Stimulated activated CD8-positive, alpha-beta memory T cell treated with anti-CD3 and anti-CD28 coated beads, Interleukin-2, amount 100 ng/mL, for 1 hour (primary cell): ENCODE measurements at regions not wholly inside any gene's neighbourhood (a gene's known extent, or its start where the extent isn't known, plus 50 kb on each side); places are given as distances from the start of the nearest gene placed in this dataset.

Experiments
- DNase-seq, 2 donors: peaks; one replicate each; pipeline ENCODE4 v3.0.0-alpha.2; 2020; ENCODE audit warnings: low read depth in 2 of 2

GRCh38 chr15:31151301-31152233, 50.0 kb upstream of the TRPM1 start:
- DNase-seq = no peak

GRCh38 chr15:31153531-31153930, 52.0 kb upstream of the TRPM1 start:
- DNase-seq = no peak

DNA sequence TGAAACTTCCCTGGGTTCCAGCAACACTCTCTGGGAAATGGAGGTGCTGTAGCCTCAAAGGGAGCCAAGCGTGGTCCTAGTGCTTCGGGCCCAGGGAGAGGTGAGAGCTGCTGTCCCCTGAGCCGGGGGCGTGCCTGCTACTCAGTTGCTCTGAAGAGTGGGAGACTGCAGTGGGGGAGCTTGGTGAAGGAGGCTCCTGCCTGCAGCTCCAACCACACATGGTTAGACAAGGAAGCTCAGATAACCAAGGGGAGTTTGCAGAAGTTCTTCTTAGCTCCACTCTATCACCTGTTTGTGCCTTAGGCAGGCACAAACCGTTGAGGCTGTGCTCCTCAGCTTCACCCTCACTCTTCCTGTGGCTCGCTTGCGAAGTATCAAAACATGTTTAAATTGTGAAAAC, 53.6 kb upstream of the TRPM1 start:
- DNase-seq = no peak

DNA sequence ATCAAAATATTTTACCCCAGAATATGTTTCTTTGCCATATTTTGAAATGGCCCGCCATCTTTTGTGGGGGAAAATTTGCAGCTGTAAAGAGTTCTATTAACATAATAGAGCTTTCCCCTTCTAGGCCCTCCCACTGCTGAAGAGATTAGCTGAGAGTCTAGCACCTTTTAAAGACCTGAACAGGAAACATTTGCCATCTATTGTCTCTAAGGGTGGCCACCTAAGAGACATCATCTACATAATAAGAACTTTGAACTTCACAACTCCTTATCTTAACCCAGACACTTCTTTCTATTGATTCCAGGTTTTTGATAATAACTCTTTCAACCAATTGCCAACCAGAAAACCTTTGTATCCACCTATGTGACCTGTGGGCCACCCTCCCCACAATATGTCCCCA, 54.7 kb upstream of the TRPM1 start:
- DNase-seq = no peak

DNA sequence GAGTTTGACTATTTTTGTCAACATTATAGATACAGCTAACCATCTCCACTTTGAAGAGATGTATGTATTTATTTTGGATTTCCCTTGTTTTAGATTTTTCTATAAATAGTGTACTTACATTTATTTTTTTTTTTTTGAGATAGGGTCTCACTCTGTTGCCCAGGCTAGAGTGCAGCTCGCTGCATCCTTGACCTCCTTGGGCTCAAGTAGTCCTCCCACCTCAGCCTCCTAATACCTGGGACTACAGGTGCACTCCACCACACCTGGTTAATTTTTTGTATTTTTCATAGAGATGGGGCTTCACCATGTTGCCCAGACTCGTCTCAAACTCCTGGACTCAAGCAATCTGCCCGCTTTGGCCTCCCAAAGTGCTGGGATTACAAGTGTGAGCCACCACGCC, 55.3 kb upstream of the TRPM1 start:
- DNase-seq = no peak

DNA sequence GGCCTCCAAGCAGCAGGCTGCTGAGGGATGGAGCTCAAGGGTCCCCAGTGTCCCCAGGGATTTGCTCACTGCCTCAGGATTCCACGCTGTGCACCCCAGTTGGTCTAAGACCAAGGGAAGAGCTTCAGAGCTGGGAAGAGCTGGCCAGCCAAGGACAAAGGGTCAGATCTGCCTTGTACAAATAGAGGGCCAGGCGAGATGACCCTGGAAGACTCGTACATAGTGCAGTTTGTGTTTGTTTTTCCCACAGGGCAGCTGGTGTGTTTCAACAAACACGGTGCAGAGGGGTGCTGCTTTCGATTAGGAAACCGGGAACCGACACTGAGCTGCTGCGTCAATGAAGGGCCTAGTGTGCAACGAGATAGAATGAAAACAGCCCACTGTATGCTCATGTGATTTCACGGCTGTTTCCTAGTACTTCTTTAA, 56.1 kb upstream of the TRPM1 start:
- no peak for DNase-seq

GRCh38 chr15:31158858-31159569, 57.5 kb upstream of the TRPM1 start:
- no peak for DNase-seq

DNA sequence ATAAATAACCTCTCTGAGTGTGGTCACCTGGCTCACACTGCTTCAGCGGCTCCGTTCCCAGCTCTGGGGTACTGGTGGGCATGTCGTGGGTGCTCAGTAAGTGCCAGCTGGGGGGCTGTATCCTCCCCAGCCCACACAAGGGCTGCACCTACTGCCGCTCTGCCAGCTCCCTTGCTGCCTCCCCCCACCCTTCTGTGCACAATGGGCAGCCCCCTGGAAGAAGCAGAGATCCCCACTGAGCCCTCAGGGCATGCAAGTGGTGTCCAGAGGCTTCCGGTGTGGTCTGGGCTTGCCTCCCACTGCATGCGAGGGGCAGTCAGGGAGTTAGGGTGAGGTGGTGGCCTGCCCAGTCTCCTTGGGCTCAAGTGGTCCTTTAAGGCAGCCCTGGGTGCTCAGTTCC, 58.3 kb upstream of the TRPM1 start:
- DNase-seq = no peak

DNA sequence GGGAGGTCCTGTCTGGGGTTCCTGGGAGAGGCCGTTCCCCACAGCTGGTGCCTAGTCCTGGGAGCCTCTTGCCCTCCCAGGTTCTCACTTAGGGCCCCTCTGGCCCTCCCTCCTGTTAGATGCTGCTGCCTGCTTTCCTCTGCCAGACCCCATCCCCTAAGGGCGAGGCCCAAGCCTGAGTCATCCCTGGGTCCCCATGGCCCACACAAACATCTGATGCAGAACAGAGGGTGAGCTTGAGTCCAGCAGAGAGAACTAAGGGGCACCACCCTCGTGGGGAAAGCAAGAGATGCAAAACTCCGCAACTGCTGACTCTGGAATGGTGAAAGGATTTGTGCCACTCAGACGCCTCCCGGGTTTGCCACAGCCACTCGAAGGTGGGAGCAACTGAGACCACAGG, 58.8 kb upstream of the TRPM1 start:
- no peak for DNase-seq

DNA sequence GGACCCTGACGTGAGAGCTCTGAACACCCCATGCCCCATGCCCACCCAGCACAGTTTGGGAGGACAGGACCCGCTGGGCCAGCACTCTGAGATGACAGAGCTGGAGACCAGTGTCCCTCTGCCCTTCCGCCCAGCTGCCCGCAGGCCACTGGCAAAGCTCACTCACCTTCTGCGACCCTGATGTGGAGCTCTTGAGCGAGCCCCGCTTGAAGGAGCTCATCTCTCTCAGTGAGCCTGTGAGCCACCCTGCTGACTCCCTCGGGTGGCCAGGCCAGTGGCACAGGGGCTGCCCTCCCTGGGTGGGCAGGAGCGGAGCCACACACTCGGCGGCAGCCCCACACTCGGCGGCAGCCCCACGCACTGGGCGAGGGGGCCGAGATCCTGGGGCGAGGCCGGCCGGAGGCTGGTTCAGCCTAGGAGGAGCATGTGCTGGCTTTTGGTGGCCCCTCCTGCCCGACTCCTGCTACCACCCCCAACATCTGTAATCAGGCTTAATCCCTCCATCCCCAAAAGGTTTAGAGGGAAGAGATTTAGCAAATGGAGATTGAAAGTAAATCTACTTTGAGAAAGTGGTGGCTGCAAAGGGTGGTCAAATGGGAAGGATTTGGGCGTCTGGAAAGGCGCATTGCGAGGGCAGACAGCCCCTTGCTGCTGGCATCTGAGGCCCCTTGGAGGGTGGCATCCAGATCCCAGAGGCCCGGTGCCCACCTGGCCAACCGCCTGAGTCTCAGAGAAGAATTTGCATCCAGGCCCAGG, 59.4 kb upstream of the TRPM1 start:
- DNase-seq = no peak

DNA sequence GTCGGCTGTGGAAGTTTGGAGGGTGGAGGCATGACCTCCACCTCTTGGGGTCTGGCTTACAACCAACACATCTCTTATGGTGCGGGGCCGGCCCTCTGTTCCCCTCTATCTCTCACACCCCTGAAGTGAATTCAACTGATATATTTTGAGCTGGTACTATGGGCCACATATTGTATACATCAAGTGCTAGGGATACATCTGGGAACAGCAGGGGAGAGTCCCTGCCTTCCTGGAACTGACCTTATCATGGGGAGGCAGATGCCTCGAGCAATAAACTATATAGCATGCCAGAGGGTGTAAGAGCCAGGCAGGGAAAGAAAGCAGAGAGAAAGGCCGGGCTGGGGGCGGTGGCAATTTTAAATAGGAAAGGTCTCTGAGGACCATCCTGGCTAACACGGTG, 60.4 kb upstream of the TRPM1 start:
- no peak for DNase-seq

GRCh38 chr15:31162721-31163510, 61.4 kb upstream of the TRPM1 start:
- no peak for DNase-seq

DNA sequence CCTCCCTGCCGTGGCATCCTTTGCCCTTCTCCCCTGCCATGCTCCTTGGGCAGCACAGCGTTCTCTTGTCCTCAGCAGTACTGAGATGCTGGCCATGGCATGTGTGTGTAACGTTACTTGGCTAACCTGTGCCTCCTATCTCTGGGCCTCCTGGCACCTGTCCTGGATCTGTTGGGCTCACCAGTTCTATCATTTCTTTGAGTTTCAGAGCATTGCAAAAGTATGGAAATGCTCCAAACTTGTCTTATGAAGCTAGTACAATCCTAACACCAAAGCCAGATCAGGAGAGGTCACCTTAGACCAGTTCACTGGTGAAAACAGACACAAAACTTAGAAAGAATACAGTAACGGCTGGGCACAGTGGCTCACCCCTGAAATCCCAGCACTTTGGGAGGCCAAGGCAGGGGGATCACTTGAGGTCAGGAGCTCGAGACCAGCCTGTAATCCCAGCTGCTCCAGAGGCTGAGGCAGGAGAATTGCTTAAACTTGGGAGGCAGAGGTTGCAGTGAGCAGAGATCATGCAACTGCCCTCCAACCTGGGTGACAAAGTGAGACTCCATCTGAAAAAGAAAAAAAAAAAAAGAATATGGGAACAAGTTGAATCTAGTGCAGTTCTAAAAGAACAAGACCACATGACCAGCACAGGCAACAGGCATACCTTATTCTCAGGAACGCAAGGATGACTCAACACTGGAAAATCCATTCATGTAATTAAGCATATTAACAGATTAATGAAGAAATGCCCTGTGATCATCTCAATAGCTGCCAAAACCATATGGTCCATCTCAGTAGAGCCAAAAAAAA, 62.4 kb upstream of the TRPM1 start:
- DNase-seq = no peak

DNA sequence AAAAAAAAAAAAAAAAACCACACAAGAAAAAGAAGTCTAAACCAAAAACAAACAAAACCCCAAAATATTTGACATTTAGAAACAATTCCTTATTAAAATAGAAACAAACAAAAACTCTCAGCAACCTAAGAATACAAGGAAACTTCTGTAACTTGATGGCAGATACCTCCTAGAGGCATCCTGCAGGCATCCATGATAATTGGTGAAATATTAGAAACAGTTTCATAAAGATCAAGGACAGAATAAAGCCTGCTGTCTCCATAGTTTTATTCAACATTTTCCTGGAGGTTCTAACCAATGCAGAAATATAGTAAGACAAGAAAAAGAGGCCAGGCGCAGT, 63.0 kb upstream of the TRPM1 start:
- no peak for DNase-seq

GRCh38 chr15:31169558-31169957, 68.0 kb upstream of the TRPM1 start:
- DNase-seq = no peak

DNA sequence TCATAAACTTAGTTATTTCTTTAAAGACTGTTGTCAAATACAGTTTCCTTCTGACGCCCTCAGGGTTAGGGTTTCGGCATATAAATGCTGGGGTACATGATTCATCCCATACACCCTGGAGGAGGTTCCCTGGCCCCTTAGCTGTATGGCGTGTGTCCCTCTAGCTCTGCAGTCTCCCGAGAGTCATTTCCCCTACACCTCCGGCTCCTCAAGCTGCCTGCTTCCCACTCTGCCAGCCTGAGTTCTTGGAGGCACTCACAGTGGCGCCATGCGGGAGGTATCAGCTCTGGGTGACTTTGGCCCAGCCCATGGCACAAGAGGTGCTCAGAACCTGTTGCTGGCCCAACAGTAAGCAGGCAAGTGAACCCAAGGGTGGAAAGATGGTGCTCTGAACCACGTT, 70.2 kb upstream of the TRPM1 start:
- no peak for DNase-seq

DNA sequence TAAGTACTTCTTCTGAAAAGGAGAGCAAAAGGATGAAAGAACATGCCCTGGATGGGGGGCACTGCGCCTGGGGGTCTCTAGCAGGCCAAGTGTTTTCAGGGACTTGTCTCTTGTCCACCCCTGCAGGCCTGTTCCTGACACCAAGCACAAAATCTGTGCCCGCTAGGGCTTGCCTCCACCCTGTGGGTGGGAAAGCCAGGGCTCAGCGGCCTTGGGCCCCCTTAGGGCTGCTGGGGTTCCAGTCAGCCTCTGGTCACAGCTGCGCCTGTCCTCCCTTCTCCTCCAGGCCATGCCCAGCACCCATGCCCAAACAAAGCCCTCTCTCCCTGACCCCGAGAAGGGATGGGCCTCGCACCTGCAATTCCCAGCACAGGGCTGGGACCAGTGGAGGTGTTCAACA, 71.1 kb upstream of the TRPM1 start:
- no peak for DNase-seq

DNA sequence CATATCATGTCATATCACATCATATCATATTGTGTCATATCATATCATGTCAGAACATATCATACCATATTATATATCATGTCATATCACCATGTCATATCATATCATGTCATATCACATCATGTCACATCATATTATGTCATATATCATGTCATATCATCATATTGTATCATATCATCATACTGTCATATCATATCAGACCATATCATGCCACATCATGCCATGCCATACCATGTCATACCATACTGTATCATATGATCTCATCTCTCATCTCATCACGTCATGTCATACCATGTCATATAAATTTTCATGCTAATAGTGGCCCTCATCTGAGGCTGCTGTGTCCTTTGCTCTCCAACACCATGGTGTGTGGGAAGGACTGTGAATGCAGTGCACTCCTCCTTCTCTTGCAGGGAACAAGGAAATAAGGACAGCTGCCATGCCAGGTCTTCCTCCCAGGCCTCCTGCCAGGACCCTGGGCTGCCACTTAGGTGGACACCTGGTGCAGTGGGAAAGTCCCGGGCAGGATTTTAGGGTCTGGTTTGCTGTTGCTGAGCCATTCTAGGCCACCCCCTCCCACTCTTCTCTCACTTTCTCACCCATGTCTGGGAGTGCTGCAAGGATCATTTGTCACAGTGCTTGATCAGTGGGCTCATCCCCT, 72.4 kb upstream of the TRPM1 start:
- DNase-seq = no peak

GRCh38 chr15:31175484-31175883, 74.0 kb upstream of the TRPM1 start:
- no peak for DNase-seq

DNA sequence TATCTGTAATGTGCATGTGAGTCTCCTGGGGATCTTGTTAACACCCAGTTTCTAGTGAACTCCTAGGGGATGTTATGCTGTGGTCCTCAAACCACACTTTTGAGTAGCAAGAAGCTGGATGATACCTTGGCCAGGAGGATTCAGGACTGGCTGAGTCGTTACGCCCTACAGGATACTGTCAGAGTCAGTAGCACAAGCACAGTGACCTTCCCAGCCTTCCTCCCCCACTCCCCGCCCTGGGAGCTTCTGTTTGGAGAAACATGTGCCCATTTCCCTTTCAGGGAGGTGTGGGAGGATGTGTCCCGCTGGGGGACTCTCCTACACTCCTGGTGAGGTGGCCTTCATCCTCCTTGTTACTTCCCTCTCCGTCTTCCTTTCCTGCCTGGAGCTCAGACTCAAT, 76.4 kb upstream of the TRPM1 start:
- no peak for DNase-seq
